ENCODE measurements at regions not wholly inside any gene's neighbourhood (a gene's known extent, or its start where the extent isn't known, plus 50 kb on each side); places are given as distances from the start of the nearest gene placed in this dataset.

GRCh38 chr18:34978953-34979608 lies 62.1 kb upstream of the MAPRE2 start:
- peak; percentile 81 for DNase-seq

- DNase-seq, result no peak
Observed at GRCh38 chr18:34981487-34981886, 59.7 kb upstream of the MAPRE2 start.

GRCh38 chr18:34985963-34986362 lies 55.2 kb upstream of the MAPRE2 start:
- no peak for DNase-seq

- DNase-seq, result no peak
Observed at GRCh38 chr18:34990597-34990996, 50.6 kb upstream of the MAPRE2 start.

- no peak for DNase-seq
Observed at GRCh38 chr18:34991152-34991551, 50.1 kb upstream of the MAPRE2 start.

All from stimulated activated CD4-positive, alpha-beta T cell treated with anti-CD3 and anti-CD28 coated beads, Interleukin-4, amount 100 ng/mL, for 24 hours (primary cell).